EH (cell line): ENCODE measurements at regions not wholly inside any gene's neighbourhood (a gene's known extent, or its start where the extent isn't known, plus 50 kb on each side); places are given as distances from the start of the nearest gene placed in this dataset.

Experiments
- DNase-seq: peaks from one replicate; pipeline ENCODE4 v3.0.0-alpha.2; 2015; ENCODE audit warnings: low read depth

GRCh38 chr7:52146871-52147634 lies 830.4 kb upstream of the COBL start:
- no peak for DNase-seq

DNA sequence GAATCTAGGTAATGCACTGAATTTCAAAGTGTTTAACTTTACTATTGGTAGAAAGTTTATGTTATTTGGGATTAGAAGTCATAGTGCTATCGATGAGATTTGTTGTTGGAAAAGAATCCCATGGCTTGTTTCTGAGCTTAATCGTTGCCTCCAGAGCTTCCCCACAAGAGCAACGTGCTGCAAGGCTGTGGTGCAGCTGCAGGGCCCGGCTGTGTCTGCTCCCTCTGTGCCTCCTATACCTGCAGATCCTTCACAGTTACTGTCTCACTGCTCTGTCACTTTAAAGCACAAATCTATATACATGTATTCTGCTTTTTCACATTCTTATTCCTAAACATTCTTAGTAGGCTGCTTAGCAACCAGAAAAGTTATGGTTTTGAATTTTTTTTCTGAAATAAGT lies 826.6 kb upstream of the COBL start:
- no peak for DNase-seq

GRCh38 chr7:52140851-52141250 lies 824.2 kb upstream of the COBL start:
- DNase-seq, result no peak

DNA sequence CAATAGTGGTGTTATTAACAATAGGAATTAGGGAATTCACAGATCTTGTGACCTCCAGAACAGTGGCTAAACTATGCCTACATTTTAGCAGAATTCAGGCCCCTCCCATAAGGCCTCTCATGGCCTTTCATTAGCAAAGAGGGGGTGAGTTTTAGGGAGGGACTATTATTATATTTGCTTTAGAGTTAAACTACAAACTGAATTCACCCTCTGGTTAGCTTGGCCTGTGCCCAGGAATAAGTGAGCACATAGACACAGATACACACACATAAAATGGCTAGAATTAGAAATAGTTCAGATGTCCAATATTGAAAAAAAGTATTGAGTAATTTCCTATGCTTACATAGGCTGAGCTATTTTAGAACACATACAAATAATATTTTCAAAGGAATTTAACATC lies 818.8 kb upstream of the COBL start:
- DNase-seq, result no peak

GRCh38 chr7:52129278-52129677 lies 812.7 kb upstream of the COBL start:
- DNase-seq, result no peak

DNA sequence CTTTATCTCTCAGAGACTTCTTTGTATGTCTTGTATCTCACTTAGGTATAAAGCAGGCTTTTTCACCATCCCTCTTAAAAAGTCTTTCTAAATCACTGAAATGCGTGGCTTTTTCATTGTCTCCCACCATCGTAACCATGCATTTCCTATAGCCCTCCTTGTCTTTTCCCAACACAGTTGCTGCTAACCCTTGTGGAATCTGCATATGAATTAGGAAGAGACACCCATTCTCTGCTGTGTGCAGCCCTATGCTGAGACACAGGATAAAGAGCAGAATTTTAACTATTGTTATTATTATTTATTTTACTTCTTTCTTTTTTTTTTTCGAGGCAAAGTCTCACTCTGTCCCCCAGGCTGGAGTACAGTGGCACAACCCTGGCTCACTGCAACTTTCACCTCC lies 804.3 kb upstream of the COBL start:
- no peak for DNase-seq

GRCh38 chr7:52119537-52119936 lies 802.9 kb upstream of the COBL start:
- no peak for DNase-seq

GRCh38 chr7:52114509-52114908 lies 797.9 kb upstream of the COBL start:
- no peak for DNase-seq

DNA sequence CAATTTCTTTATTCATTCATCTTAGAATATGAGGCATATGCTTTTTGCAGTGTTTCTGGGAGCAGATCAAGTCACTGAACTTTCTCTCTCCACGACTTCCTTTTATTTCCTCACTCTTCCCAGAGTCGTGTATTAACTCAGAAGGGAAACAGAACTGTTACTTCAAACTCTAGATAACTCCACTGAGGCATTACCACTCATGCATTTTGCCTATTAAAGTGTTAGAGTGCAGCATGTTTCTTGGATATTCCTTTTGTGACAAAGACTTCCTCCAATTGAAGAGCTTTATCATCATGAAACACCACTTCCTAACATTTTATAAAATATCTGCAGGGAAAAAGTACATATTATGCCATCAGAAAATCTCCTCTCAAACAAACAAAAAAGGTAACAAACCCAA lies 797.4 kb upstream of the COBL start:
- no peak for DNase-seq

GRCh38 chr7:52107355-52107754 lies 790.7 kb upstream of the COBL start:
- no peak for DNase-seq

DNA sequence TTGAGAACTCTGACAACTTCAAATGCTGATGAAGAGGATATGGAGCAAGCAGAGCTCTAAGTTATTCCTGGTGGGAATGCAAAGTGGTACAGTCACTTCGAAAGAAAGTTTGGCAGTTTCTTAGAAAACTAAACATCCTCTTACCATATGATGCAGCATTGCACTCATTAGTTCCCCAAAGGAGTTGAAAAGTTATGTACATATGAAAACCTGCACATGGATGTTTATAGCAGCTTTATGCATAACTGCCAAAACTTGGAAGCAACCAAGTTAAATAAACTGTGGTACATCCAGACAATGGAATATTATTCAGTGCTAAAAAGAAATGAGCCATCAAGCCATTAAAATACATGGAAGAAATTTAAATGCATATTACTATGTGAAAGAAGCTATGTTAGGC lies 779.3 kb upstream of the COBL start:
- no peak for DNase-seq

DNA sequence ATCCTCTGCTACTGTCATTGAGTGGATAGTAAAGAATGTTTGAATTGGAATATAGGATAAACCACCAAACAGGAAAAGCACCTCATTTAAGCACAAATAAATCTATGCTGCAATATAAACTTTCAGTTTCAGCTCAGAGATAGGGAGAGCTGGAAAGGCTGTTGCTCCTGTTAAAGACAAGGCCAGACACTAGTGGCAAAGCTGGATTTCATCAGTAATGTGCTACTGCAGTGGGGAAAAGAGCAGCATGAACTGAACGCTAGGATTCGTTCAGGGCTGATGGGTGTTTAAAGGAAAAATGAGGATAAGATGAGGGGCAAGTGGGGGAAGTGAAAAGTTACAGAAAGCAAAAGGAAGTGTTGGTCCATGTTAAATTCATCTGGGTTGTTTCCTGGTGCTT lies 775.4 kb upstream of the COBL start:
- DNase-seq, result no peak

DNA sequence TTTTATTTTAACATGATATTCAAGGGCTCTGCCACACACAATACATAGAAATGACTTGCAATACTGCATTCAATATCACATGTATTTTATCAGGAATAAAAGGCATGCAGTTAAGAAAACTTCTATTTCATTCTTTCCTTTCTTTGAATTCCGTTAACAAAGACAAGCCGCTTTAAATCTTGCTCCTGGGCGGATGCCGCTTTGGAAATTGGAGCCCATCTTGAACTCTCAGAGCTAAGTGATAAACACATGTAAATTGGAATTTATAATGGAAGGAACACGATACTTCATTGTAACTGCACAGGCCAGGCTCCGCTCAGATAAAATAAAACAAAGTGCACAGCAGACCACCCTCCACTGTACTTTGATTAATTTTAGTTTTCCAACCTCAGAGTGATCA lies 774.5 kb upstream of the COBL start:
- DNase-seq, result no peak

DNA sequence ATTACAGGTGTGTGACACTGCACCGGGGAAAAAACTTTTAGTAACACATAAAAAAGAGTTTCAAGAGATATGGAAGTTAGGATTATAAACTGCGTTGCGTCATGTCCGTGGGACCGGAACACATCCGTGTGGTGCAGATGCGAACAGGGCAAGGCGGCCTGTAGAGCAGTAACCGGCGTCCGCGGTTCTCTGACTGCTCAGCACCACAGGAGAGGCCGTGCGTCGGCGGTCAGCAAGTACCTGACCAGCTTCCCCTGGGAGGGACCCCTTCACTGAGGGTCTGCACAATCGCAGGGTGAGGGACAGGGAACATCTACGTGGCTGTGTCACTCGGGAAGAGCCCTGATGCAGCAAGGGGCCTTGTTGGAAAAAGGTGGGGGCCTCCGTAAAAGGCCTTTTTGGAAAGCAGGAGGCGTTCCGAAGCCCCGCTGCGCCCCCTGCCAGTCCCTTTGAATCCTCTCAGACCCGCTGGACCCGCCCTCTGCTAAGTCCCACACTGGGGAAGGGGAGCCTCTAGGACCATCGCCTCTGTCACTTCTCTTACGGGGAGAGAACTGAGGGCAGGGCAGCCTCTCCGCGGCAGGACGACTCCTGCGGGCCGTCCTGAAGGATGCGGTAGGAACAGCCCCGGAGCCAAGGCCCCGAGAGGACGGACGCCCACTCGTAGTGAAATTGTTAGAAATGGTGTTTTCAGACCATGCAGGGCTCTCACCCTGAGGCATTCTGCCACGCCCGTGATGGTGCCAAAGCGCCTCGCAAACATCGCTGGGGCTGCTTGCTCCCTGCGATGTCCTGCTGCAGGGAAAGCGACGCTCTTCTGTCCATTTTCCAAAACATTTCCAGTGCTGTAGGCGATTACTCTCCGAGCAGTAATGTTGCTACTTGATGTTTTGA lies 771.6 kb upstream of the COBL start:
- DNase-seq, result no peak

DNA sequence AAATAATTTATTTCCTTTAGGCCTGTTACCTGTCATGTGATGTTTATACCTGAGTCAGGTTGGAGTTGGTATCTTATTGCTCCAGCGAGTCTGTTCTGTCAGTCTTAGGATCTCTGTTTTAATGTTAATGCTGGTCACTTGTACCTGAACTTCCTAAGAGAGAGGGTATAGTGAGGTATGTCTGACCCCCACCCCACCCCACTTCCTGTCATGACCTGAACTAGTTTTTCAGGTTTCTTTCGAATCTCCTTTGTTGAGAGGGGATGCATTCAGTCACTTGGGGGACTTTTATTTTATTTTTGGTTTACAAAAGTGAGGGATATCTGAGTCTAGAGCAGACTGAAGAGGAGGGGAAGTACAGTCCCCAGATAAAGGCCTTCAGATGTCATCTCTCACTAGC lies 769.0 kb upstream of the COBL start:
- DNase-seq, result no peak

DNA sequence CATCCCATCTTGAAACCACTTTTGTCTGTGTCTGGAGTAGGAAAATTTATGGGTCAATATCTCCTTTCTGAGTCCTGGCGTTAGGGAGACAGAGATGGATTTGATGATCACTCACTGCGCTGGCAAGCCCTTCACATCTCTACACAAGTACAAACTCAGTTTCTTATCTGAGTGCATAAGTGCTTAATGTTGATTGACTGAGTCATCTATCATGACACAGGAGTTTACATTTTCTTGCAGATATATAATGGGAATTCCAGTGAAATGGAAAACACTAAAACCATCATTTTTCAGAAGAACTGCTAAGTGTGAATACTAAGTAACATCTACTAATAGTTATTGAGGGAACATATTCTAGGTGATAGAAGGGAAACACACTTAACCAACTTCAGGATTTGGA lies 763.9 kb upstream of the COBL start:
- DNase-seq, result no peak

GRCh38 chr7:52079726-52080125 lies 763.1 kb upstream of the COBL start:
- no peak for DNase-seq

DNA sequence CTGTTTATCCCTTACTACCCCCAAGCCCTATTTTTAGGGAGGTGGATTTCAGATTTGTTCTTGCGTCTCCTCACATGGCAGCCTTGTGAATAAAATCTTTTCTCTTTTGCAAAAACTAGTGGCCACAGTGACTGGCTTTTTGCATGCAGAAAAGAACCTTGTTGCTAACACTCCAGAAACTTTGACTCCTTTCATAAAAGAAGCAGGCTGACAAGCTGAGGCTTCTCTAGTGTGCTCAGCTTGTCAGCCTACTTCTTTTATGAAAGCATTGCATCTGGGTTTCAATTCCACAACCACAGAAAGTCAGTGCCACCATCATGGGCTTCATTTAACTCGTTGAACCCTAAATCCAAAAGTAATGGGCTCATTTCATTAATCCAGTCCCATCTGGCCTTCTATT lies 761.0 kb upstream of the COBL start:
- DNase-seq, result no peak

GRCh38 chr7:52074912-52075311 lies 758.3 kb upstream of the COBL start:
- no peak for DNase-seq

DNA sequence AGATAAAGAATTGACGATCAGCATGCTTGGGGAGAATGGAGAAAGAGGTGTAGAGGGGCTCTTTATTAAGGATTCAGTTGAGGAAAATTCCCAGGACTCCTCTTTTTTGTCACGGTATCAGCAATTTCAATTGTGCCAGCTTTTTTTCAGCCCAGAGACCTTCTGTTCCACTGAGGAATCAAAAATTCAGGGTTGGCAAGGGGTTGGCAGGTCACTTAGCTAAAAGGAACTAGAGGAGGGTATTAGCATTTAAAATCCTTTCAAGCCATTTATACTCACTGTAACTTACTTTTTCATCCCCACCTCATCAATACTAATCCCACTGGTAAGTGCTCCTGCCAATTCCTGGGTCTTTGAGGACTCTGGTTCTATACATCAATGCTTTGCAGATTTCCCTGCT lies 757.5 kb upstream of the COBL start:
- no peak for DNase-seq

DNA sequence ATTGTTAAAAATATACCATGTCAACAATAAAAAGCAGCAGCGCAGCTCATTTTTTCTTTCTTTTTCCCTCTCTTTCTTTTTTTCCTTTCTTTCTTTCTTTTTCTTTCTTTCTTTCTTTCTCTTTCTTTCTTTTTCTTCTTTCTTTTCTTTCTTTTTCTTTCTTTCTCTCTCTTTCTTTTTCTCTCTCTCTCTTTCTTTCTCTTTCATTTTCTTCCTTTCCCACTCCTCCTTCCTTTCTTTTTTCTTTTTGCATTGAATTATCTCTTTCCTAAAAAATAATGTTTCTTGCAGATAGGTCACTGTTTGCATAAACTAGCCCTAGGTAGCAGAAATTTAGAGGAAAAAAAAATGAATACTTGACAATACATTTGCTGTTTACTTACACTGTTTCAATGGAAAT lies 755.1 kb upstream of the COBL start:
- DNase-seq, result no peak

GRCh38 chr7:52064493-52064892 lies 747.9 kb upstream of the COBL start:
- DNase-seq, result no peak

DNA sequence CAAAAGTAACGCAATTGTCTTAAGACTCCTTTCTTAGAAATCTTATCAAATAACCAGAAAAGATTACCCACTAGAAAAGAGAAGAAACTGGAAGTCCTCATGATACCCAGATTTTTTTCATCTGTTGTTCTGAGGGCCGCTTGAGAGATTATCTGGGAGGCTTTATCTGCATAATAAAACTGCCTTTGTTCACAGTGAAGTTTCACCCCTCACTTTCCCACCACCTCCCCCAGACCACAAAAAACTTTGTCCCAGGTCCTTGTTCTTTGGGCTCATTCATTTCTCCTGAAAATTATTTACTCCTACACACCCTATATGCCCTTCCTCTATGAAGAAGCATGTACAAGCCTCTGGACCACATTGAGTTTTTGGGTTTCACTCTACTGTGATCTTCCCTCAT lies 745.1 kb upstream of the COBL start:
- no peak for DNase-seq

- DNase-seq, result no peak
Observed at GRCh38 chr7:52053525-52053924, 736.9 kb upstream of the COBL start.
